ENCODE measurements at regions not wholly inside any gene's neighbourhood (a gene's known extent, or its start where the extent isn't known, plus 50 kb on each side); places are given as distances from the start of the nearest gene placed in this dataset.

GRCh38 chr16:85173981-85174751, 61.9 kb upstream of the CIBAR2 start:
- peak; percentile 87 for DNase-seq (ENCODE audit: low read depth)

GRCh38 chr16:85174871-85175723, 62.8 kb upstream of the CIBAR2 start:
- DNase-seq (ENCODE audit: low read depth), result no peak

- no peak for DNase-seq (ENCODE audit: low read depth)
These were observed 63.5 kb upstream of the CIBAR2 start for GRCh38 chr16:85175724-85176233.

GRCh38 chr16:85176541-85177447, 64.5 kb upstream of the CIBAR2 start:
- DNase-seq (ENCODE audit: low read depth), result no peak

GRCh38 chr16:85177448-85177846, 65.2 kb upstream of the CIBAR2 start:
- no peak for DNase-seq (ENCODE audit: low read depth)

- DNase-seq (ENCODE audit: low read depth), result no peak
These were observed 65.8 kb upstream of the CIBAR2 start for GRCh38 chr16:85178006-85178591.

- no peak for DNase-seq (ENCODE audit: low read depth)
These were observed 66.3 kb upstream of the CIBAR2 start for GRCh38 chr16:85178596-85178995.

- DNase-seq (ENCODE audit: low read depth), result no peak
These were observed 67.2 kb upstream of the CIBAR2 start for GRCh38 chr16:85179344-85180046.

- no peak for DNase-seq (ENCODE audit: low read depth)
These were observed 68.0 kb upstream of the CIBAR2 start for GRCh38 chr16:85180047-85180826.

GRCh38 chr16:85180827-85181738, 68.8 kb upstream of the CIBAR2 start:
- DNase-seq (ENCODE audit: low read depth), result no peak

- no peak for DNase-seq (ENCODE audit: low read depth)
These were observed 69.5 kb upstream of the CIBAR2 start for GRCh38 chr16:85181739-85182129.

GRCh38 chr16:85182286-85182685, 70.0 kb upstream of the CIBAR2 start:
- no peak for DNase-seq (ENCODE audit: low read depth)

GRCh38 chr16:85182774-85183173, 70.5 kb upstream of the CIBAR2 start:
- no peak for DNase-seq (ENCODE audit: low read depth)

GRCh38 chr16:85183564-85183963, 71.3 kb upstream of the CIBAR2 start:
- no peak for DNase-seq (ENCODE audit: low read depth)

- DNase-seq (ENCODE audit: low read depth), result no peak
These were observed 72.1 kb upstream of the CIBAR2 start for GRCh38 chr16:85184404-85184803.

GRCh38 chr16:85185303-85186100, 73.2 kb upstream of the CIBAR2 start:
- DNase-seq (ENCODE audit: low read depth), result no peak

- DNase-seq (ENCODE audit: low read depth), result no peak
These were observed 74.7 kb upstream of the CIBAR2 start for GRCh38 chr16:85187002-85187401.

GRCh38 chr16:85187447-85187846, 75.2 kb upstream of the CIBAR2 start:
- no peak for DNase-seq (ENCODE audit: low read depth)
